ENCODE measurements at regions not wholly inside any gene's neighbourhood (a gene's known extent, or its start where the extent isn't known, plus 50 kb on each side); places are given as distances from the start of the nearest gene placed in this dataset.

GRCh38 chr1:38516560-38516959 lies 343.0 kb downstream of the RRAGC start:
- no peaks in the 10 kb centered on the region for H3K36me3 ChIP-seq (ENCODE audit: insufficient read depth, low read length)
- no peak overlapping the region for H3K4me3 ChIP-seq (ENCODE audit: low read depth, low read length, poor library complexity, severe bottlenecking)
- H2AFZ ChIP-seq (ENCODE audit: low read length), result no peak overlapping the region
- DNase-seq (ENCODE audit: low spot score), result no peak
- H3K4me1 ChIP-seq (ENCODE audit: insufficient read depth, low read length, poor library complexity, severe bottlenecking), result no peaks in the 10 kb centered on the region
- H3K79me2 ChIP-seq (ENCODE audit: insufficient read depth, low read depth, low read length), result no peaks in the 10 kb centered on the region
- no peaks in the 10 kb centered on the region for H4K20me1 ChIP-seq (ENCODE audit: insufficient read depth, low read length)
- H3K27ac ChIP-seq (ENCODE audit: low read depth, low read length, poor library complexity, severe bottlenecking), result no peak overlapping the region
- intact Hi-C loops (cut with micrococcal nuclease; ENCODE audit: unreplicated experiment), result no loop called here
- TF ChIP-seq EZH2phosphoT487 (IDR thresholded peaks at IDR 0.05; ENCODE audit: borderline replicate concordance, low read depth, low read length) (no peak), CTCF (conservative IDR thresholded peaks at IDR 0.05; ENCODE audit: low read length) (no peak)
- ChIA-PET CTCF (ENCODE audit: unreplicated experiment) (no interaction called here), POLR2A (interaction anchor here (0.7 kb wide), 1 partner anchor 932 kb away, joined by 4 read pairs; no protein-coding TSS in a partner anchor)
- no peaks in the 10 kb centered on the region for H3K9me3 ChIP-seq (ENCODE audit: low read length)
- H3K9me2 ChIP-seq (ENCODE audit: insufficient read depth, low read length), result no peaks in the 10 kb centered on the region
- no peak overlapping the region for H3K4me2 ChIP-seq (ENCODE audit: low read length)
- BruUV-seq (replicated peaks), result no TSS peak

- Histone ChIP-seq H3K9me3 (ENCODE audit: low read length) (no peaks in the 10 kb centered on the region), H3K36me3 (ENCODE audit: insufficient read depth, low read length) (no peaks in the 10 kb centered on the region), H3K27ac (ENCODE audit: low read depth, low read length, poor library complexity, severe bottlenecking) (no peak overlapping the region), H3K4me3 (ENCODE audit: low read depth, low read length, poor library complexity, severe bottlenecking) (no peak overlapping the region), H3K4me1 (ENCODE audit: insufficient read depth, low read length, poor library complexity, severe bottlenecking) (no peaks in the 10 kb centered on the region), H3K4me2 (ENCODE audit: low read length) (no peak overlapping the region), H3K9me2 (ENCODE audit: insufficient read depth, low read length) (no peaks in the 10 kb centered on the region), H2AFZ (ENCODE audit: low read length) (no peak overlapping the region), H4K20me1 (ENCODE audit: insufficient read depth, low read length) (no peaks in the 10 kb centered on the region), H3K79me2 (ENCODE audit: insufficient read depth, low read depth, low read length) (no peaks in the 10 kb centered on the region)
- TF ChIP-seq CTCF (conservative IDR thresholded peaks at IDR 0.05; ENCODE audit: low read length) (no peak), EZH2phosphoT487 (IDR thresholded peaks at IDR 0.05; ENCODE audit: borderline replicate concordance, low read depth, low read length) (no peak)
- DNase-seq (ENCODE audit: low spot score), result no peak
- intact Hi-C loops (cut with micrococcal nuclease; ENCODE audit: unreplicated experiment), result no loop called here
- POLR2A ChIA-PET, result no interaction called here
- CTCF ChIA-PET (ENCODE audit: unreplicated experiment), result no interaction called here
- no TSS peak for BruUV-seq (replicated peaks)
Measured at GRCh38 chr1:38512789-38513188, 346.8 kb downstream of the RRAGC start.

- Histone ChIP-seq H3K4me3 (ENCODE audit: low read depth, low read length, poor library complexity, severe bottlenecking) (no peak overlapping the region), H3K4me2 (ENCODE audit: low read length) (no peak overlapping the region), H3K36me3 (ENCODE audit: insufficient read depth, low read length) (no peaks in the 10 kb centered on the region), H2AFZ (ENCODE audit: low read length) (no peak overlapping the region), H4K20me1 (ENCODE audit: insufficient read depth, low read length) (no peaks in the 10 kb centered on the region), H3K79me2 (ENCODE audit: insufficient read depth, low read depth, low read length) (no peaks in the 10 kb centered on the region), H3K27ac (ENCODE audit: low read depth, low read length, poor library complexity, severe bottlenecking) (no peak overlapping the region), H3K9me2 (ENCODE audit: insufficient read depth, low read length) (no peaks in the 10 kb centered on the region), H3K4me1 (ENCODE audit: insufficient read depth, low read length, poor library complexity, severe bottlenecking) (no peaks in the 10 kb centered on the region), H3K9me3 (ENCODE audit: low read length) (no peaks in the 10 kb centered on the region)
- ChIA-PET POLR2A (no interaction called here), CTCF (ENCODE audit: unreplicated experiment) (no interaction called here)
- TF ChIP-seq EZH2phosphoT487 (IDR thresholded peaks at IDR 0.05; ENCODE audit: borderline replicate concordance, low read depth, low read length) (no peak), CTCF (conservative IDR thresholded peaks at IDR 0.05; ENCODE audit: low read length) (no peak)
- BruUV-seq (replicated peaks), result no TSS peak
- intact Hi-C loops (cut with micrococcal nuclease; ENCODE audit: unreplicated experiment), result no loop called here
- DNase-seq (ENCODE audit: low spot score), result no peak
Measured at GRCh38 chr1:38512024-38512767, 347.4 kb downstream of the RRAGC start.
